MM.1S (cell line): ENCODE measurements at regions not wholly inside any gene's neighbourhood (a gene's known extent, or its start where the extent isn't known, plus 50 kb on each side); places are given as distances from the start of the nearest gene placed in this dataset.

ENCODE experiments used
- DNase-seq: peaks from one replicate; pipeline ENCODE4 v3.0.0-alpha.2; 2015
- H2AFZ ChIP-seq: fragments of 300-600 bp; sonication (generic); 2 replicates; pipeline ENCODE4 v1.6.0; 2016; ENCODE audit warnings: antibody characterized with exemption, low read length
- H3F3A ChIP-seq: fragments of 300-600 bp; sonication (generic); 2 replicates; pipeline ENCODE4 v1.6.1; 2016; ENCODE audit warnings: mild to moderate bottlenecking, antibody characterized with exemption, low read length, moderate library complexity, mixed read lengths; ENCODE audit not compliant: insufficient read depth
- H3K27ac ChIP-seq: fragments of 300-600 bp; sonication (generic); 2 replicates; pipeline ENCODE4 v1.5.1; 2016; ENCODE audit warnings: mild to moderate bottlenecking, low read length
- H3K27me3 ChIP-seq: fragments of 300-600 bp; sonication (generic); replicated peaks from 2 replicates; pipeline ENCODE4 v1.6.0; 2016; ENCODE audit warnings: low read length; ENCODE audit not compliant: insufficient read depth
- H3K36me3 ChIP-seq: fragments of 300-600 bp; sonication (generic); replicated peaks from 2 replicates; pipeline ENCODE4 v1.6.1; 2016; ENCODE audit warnings: mild to moderate bottlenecking, low read length, mixed read lengths; ENCODE audit not compliant: insufficient read depth
- H3K4me1 ChIP-seq: fragments of 300-600 bp; sonication (generic); 2 replicates; pipeline ENCODE4 v1.6.1; 2016; ENCODE audit warnings: low read length, mixed read lengths
- H3K4me2 ChIP-seq: fragments of 300-600 bp; sonication (generic); 2 replicates; pipeline ENCODE4 v1.6.0; 2016; ENCODE audit warnings: low read depth, low read length
- H3K4me3 ChIP-seq: fragments of 300-600 bp; sonication (generic); 2 replicates; pipeline ENCODE4 v1.5.1; 2016; ENCODE audit warnings: low read length, mixed read lengths
- H3K79me2 ChIP-seq: fragments of 300-600 bp; sonication (generic); 2 replicates; pipeline ENCODE4 v1.6.1; 2016; ENCODE audit warnings: mixed run types, low read length, mixed read lengths
- H3K9ac ChIP-seq: fragments of 300-600 bp; sonication (generic); 2 replicates; pipeline ENCODE4 v1.6.1; 2016; ENCODE audit warnings: low read length, mixed read lengths
- H3K9me2 ChIP-seq: fragments of 300-600 bp; sonication (generic); replicated peaks from 2 replicates; pipeline ENCODE4 v1.6.1; 2016; ENCODE audit warnings: mild to moderate bottlenecking, low read length, mixed read lengths; ENCODE audit not compliant: insufficient read depth
- H3K9me3 ChIP-seq: fragments of 300-600 bp; sonication (generic); replicated peaks from 2 replicates; pipeline ENCODE4 v1.6.1; 2016; ENCODE audit warnings: mild to moderate bottlenecking, low read length, mixed read lengths; ENCODE audit not compliant: insufficient read depth
- H4K20me1 ChIP-seq: fragments of 300-600 bp; sonication (generic); 2 replicates; pipeline ENCODE4 v1.6.1; 2016; ENCODE audit warnings: mild to moderate bottlenecking, low read length, moderate library complexity, mixed read lengths; ENCODE audit not compliant: insufficient read depth
- EZH2 ChIP-seq: fragments of 300-600 bp; sonication (generic); optimal IDR thresholded peaks from 2 replicates; pipeline ENCODE3; 2017; ENCODE audit warnings: low read depth, mild to moderate bottlenecking, antibody characterized with exemption, low read length, mixed read lengths
- EZH2phosphoT487 ChIP-seq: fragments of 300-600 bp; sonication (generic); IDR thresholded peaks from 2 replicates; pipeline ENCODE4 v1.6.1; 2018; ENCODE audit warnings: antibody characterized with exemption, low read length
- TF ChIP-seq, protein P1 (sequence below): fragments of 300-600 bp; sonication (generic); IDR thresholded peaks from 2 replicates; pipeline ENCODE4 v1.5.1; 2016; ENCODE audit warnings: antibody characterized with exemption, low read length, mixed read lengths

DNA sequence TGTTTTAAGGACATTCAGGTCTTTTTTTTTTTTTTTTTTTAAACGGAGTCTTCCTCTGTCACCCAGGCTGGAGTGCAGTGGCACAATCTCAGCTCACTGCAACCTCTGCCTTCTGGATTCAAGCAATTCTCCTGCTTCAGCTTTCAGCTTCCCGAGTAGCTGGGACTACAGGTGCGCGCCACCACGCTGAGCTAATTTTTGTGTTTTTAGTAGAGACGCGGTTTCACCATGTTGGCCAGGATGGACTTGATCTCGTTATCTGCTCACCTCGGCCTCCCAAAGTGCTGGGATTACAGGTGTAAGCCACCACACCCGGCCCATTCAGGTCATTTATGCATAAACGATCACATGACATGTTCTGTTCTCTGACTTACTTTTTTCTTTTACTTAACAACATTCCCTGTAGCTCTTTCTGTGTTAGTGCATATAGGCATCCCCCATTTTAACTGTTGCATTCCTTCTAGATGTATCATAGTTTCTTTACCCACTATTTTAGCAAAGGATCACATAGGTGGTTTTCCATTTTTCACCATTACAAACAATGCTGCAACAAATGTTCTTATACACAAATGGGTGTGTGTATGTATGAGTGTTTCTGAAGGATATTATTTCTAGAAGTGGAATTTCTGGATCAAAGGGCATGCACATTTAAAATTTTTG lies 74.2 kb downstream of the ARF6 start:
- H3K27me3 ChIP-seq: no peaks in the 10 kb centered on the region
- no peaks in the 10 kb centered on the region for H3K9me3 ChIP-seq
- no peak for TF ChIP-seq EZH2phosphoT487
- TF ChIP-seq, protein P1, sequence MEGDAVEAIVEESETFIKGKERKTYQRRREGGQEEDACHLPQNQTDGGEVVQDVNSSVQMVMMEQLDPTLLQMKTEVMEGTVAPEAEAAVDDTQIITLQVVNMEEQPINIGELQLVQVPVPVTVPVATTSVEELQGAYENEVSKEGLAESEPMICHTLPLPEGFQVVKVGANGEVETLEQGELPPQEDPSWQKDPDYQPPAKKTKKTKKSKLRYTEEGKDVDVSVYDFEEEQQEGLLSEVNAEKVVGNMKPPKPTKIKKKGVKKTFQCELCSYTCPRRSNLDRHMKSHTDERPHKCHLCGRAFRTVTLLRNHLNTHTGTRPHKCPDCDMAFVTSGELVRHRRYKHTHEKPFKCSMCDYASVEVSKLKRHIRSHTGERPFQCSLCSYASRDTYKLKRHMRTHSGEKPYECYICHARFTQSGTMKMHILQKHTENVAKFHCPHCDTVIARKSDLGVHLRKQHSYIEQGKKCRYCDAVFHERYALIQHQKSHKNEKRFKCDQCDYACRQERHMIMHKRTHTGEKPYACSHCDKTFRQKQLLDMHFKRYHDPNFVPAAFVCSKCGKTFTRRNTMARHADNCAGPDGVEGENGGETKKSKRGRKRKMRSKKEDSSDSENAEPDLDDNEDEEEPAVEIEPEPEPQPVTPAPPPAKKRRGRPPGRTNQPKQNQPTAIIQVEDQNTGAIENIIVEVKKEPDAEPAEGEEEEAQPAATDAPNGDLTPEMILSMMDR: no peak
- TF ChIP-seq EZH2: no peak
- H3K9ac ChIP-seq: no peak overlapping the region
- H2AFZ ChIP-seq: no peak overlapping the region
- no peaks in the 10 kb centered on the region for H3K79me2 ChIP-seq
- peaks cover 22% of the 10 kb centered on the region for H3F3A ChIP-seq
- DNase-seq: no peak
- no peaks in the 10 kb centered on the region for H4K20me1 ChIP-seq
- no peak overlapping the region for H3K4me2 ChIP-seq
- H3K27ac ChIP-seq: no peak overlapping the region
- H3K4me3 ChIP-seq: no peak overlapping the region
- no peaks in the 10 kb centered on the region for H3K9me2 ChIP-seq
- H3K4me1 ChIP-seq: peaks cover 20% of the 10 kb centered on the region
- H3K36me3 ChIP-seq: no peaks in the 10 kb centered on the region

GRCh38 chr14:49969961-49970360 lies 77.1 kb downstream of the ARF6 start:
- peak overlapping the region; percentile 88 for H3K9ac ChIP-seq
- no peaks in the 10 kb centered on the region for H3K27me3 ChIP-seq
- no peaks in the 10 kb centered on the region for H4K20me1 ChIP-seq
- H3K36me3 ChIP-seq: no peaks in the 10 kb centered on the region
- no peaks in the 10 kb centered on the region for H3K9me2 ChIP-seq
- no peaks in the 10 kb centered on the region for H3K9me3 ChIP-seq
- H3K4me3 ChIP-seq: no peak overlapping the region; the same call in 1 of the 2 replicates
- peak overlapping the region; percentile 86 for H3K4me2 ChIP-seq
- H2AFZ ChIP-seq: peak overlapping the region; percentile 78
- H3K4me1 ChIP-seq: peaks cover 28% of the 10 kb centered on the region
- TF ChIP-seq EZH2phosphoT487: no peak
- TF ChIP-seq, protein P1: no peak
- TF ChIP-seq EZH2: no peak
- H3K79me2 ChIP-seq: no peaks in the 10 kb centered on the region
- no peak for DNase-seq
- H3F3A ChIP-seq: peaks cover 29% of the 10 kb centered on the region
- peak overlapping the region; percentile 100 for H3K27ac ChIP-seq

- Histone ChIP-seq H3K9me3 (no peaks in the 10 kb centered on the region), H3K4me3 (peak overlapping the region; percentile 6; the same call in 1 of the 2 replicates), H3K9me2 (no peaks in the 10 kb centered on the region), H3K4me1 (peaks cover 28% of the 10 kb centered on the region), H3K9ac (peak overlapping the region; percentile 88), H3K27ac (peak overlapping the region; percentile 100), H2AFZ (peak overlapping the region; percentile 78), H3K36me3 (no peaks in the 10 kb centered on the region), H3K79me2 (no peaks in the 10 kb centered on the region), H3F3A (peaks cover 29% of the 10 kb centered on the region), H3K27me3 (no peaks in the 10 kb centered on the region), H3K4me2 (peak overlapping the region; percentile 86), H4K20me1 (no peaks in the 10 kb centered on the region)
- TF ChIP-seq EZH2phosphoT487: no peak
- TF ChIP-seq, protein P1: no peak
- no peak for TF ChIP-seq EZH2
- peak; percentile 27 for DNase-seq
These were observed 77.7 kb downstream of the ARF6 start for GRCh38 chr14:49970474-49971147.
